ENCODE measurements at regions not wholly inside any gene's neighbourhood (a gene's known extent, or its start where the extent isn't known, plus 50 kb on each side); places are given as distances from the start of the nearest gene placed in this dataset.
"Not testable (repeated sequence)": the region's sequence is repeated elsewhere in the genome, so short reads cannot be mapped to it uniquely, and the experiment has no call there.

DNA sequence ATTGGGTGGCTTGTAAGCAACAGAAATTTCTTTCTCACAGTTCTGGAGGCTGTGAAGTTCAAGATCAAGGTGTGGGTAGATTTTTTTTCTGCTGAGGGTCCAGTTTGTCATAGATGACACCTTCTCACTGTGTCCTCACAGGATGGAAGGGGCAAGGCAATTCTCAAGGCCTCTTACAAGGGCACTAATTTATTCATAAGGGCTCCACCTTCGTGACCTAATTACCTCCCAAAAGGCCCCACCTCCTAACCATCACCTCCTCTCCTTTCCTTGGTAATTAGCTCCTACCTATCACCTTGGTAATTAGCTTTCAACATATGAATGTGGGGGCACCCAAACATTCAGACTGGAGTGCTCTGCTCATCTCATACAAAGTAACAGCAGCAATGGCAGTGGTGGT, 92.3 kb upstream of the CD44 start:
- DNase-seq (no peak), ATAC-seq (ENCODE audit: low read depth in 2 of 2) (no peak)
- Histone ChIP-seq H3K27ac (ENCODE audit: insufficient read depth, low read length, poor library complexity, severe bottlenecking) (peak overlapping the region; percentile 93), H3K36me3 (ENCODE audit: control insufficient read depth, insufficient read depth, low read length) (no peaks in the 10 kb centered on the region), H3K27me3 (ENCODE audit: control insufficient read depth, insufficient read depth, low read length) (no peaks in the 10 kb centered on the region), H3K9me3 (ENCODE audit: control insufficient read depth in 2 of 2, low read length in 2 of 2) (no peaks in the 10 kb centered on the region), H3K4me1 (ENCODE audit: control insufficient read depth, insufficient read depth, low read length, poor library complexity, severe bottlenecking) (peaks cover 76% of the 10 kb centered on the region), H3K4me3 (ENCODE audit: low read depth, low read length) (peak overlapping the region; percentile 62)
- H3K4me3 Mint-ChIP-seq, result peak overlapping the region; percentile 23 to 89 (median 76)
- H3K9me3 Mint-ChIP-seq, result peaks cover 0 to 1% (median 0%) of the 10 kb centered on the region in 7 donors
- H3K4me1 Mint-ChIP-seq, result peaks cover 34 to 92% (median 56%) of the 10 kb centered on the region in 4 donors
- H3K27me3 Mint-ChIP-seq, result no peaks in the 10 kb centered on the region
- peak overlapping the region; percentile 91 to 100 (median 98) for H3K27ac Mint-ChIP-seq
- no peaks in the 10 kb centered on the region for H3K36me3 Mint-ChIP-seq

DNA sequence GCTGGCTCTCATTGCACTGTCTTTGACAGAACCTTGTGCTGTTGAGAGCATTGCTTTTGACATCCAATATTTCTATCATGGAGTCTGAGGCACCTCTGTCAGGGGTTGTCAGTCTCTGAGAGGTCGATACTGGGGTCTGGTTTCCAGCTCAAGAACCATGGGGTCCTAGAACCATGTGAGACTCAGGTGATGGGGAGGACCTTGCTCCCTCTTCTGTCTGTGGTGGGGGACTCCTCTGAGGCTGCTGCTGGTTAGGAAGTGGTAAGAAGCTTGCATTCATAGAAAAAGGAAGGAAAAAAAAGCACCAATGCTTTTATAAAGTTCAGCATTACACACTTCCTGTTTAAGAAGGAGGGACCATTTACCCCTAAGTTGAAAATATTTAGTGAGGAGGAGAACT, 91.8 kb upstream of the CD44 start:
- Mint-ChIP-seq H3K9me3 (peaks cover 0 to 1% (median 0%) of the 10 kb centered on the region in 7 donors), H3K4me3 (peak overlapping the region; percentile 23 to 89 (median 76)), H3K27me3 (no peaks in the 10 kb centered on the region), H3K36me3 (peaks cover 3% of the 10 kb centered on the region), H3K4me1 (peaks cover 34 to 91% (median 54%) of the 10 kb centered on the region in 4 donors), H3K27ac (peak overlapping the region; percentile 91 to 100 (median 98))
- H3K27me3 ChIP-seq (ENCODE audit: control insufficient read depth, insufficient read depth, low read length), result no peaks in the 10 kb centered on the region
- peaks cover 73% of the 10 kb centered on the region for H3K4me1 ChIP-seq (ENCODE audit: control insufficient read depth, insufficient read depth, low read length, poor library complexity, severe bottlenecking)
- H3K27ac ChIP-seq (ENCODE audit: insufficient read depth, low read length, poor library complexity, severe bottlenecking), result peak overlapping the region; percentile 93
- H3K9me3 ChIP-seq (ENCODE audit: control insufficient read depth in 2 of 2, low read length in 2 of 2), result no peaks in the 10 kb centered on the region
- ATAC-seq (ENCODE audit: low read depth in 2 of 2) (peak; percentile 62 to 70), DNase-seq (peak; percentile 44 to 81 (median 80))
- no peaks in the 10 kb centered on the region for H3K36me3 ChIP-seq (ENCODE audit: control insufficient read depth, insufficient read depth, low read length)
- H3K4me3 ChIP-seq (ENCODE audit: low read depth, low read length), result peak overlapping the region; percentile 62

DNA sequence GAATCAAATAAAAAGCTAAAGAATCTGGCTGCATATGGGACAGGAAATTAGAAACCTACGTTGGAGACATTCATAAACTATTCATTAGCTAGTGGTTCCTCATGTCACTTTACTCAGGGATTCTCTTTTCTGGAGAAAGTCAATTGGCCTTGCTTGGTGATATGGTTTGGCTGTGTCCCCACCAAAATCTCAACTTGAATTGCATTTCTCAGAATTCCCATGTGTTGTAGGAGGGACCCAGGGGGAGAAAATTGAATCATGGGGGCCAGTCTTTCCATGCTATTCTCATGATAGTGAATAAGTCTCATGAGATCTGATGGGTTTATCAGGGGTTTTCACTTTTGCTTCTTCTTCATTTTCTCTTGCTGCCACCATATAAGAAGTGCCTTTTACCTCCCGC, 91.2 kb upstream of the CD44 start:
- Histone ChIP-seq H3K9me3 (ENCODE audit: control insufficient read depth in 2 of 2, low read length in 2 of 2) (no peaks in the 10 kb centered on the region), H3K36me3 (ENCODE audit: control insufficient read depth, insufficient read depth, low read length) (no peaks in the 10 kb centered on the region), H3K27me3 (ENCODE audit: control insufficient read depth, insufficient read depth, low read length) (no peaks in the 10 kb centered on the region), H3K4me3 (ENCODE audit: low read depth, low read length) (peak overlapping the region; percentile 62), H3K4me1 (ENCODE audit: control insufficient read depth, insufficient read depth, low read length, poor library complexity, severe bottlenecking) (peaks cover 68% of the 10 kb centered on the region), H3K27ac (ENCODE audit: insufficient read depth, low read length, poor library complexity, severe bottlenecking) (peak overlapping the region; percentile 93)
- Mint-ChIP-seq H3K27me3 (no peaks in the 10 kb centered on the region), H3K4me1 (peaks cover 34 to 88% (median 55%) of the 10 kb centered on the region in 4 donors), H3K36me3 (peaks cover 6% of the 10 kb centered on the region), H3K27ac (peak overlapping the region; percentile 91 to 100 (median 98)), H3K4me3 (peak overlapping the region in 3 of 4 donors; percentile 76 to 89 (median 76)), H3K9me3 (peaks cover 0 to 3% (median 0%) of the 10 kb centered on the region in 7 donors)
- no peak for DNase-seq
- ATAC-seq (ENCODE audit: low read depth in 2 of 2), result no peak

DNA sequence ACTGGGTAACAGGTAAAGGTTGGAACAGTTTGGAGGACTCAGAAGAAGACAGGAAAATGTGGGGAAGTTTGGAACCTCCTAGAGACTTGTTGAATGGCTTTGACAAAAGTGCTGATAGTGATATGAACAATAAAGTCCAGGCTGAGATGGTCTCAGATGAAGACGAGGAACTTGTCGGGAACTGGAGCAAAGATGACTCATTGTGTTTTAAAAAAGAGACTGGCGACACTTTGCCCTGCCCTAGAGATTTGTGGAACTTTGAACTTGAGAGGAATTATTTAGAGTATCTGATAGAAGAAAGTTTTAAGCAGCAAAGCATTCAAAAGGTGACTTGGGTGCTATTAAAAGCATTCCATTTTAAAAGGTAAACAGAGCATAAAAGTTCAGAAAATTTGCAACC, 90.6 kb upstream of the CD44 start:
- H3K36me3 Mint-ChIP-seq; H3K9me3 ChIP-seq (ENCODE audit: control insufficient read depth in 2 of 2, low read length in 2 of 2); H3K9me3 Mint-ChIP-seq; H3K27ac ChIP-seq (ENCODE audit: insufficient read depth, low read length, poor library complexity, severe bottlenecking); H3K4me3 ChIP-seq (ENCODE audit: low read depth, low read length); DNase-seq; H3K27me3 Mint-ChIP-seq; H3K36me3 ChIP-seq (ENCODE audit: control insufficient read depth, insufficient read depth, low read length); ATAC-seq (ENCODE audit: low read depth in 2 of 2); H3K27me3 ChIP-seq (ENCODE audit: control insufficient read depth, insufficient read depth, low read length): not testable (repeated sequence)
- H3K27ac Mint-ChIP-seq, result peak overlapping the region; percentile 91 to 100 (median 98)
- H3K4me1 Mint-ChIP-seq, result peaks cover 34 to 82% (median 54%) of the 10 kb centered on the region in 4 donors
- peaks cover 63% of the 10 kb centered on the region for H3K4me1 ChIP-seq (ENCODE audit: control insufficient read depth, insufficient read depth, low read length, poor library complexity, severe bottlenecking)
- peak overlapping the region in 1 of 4 donors; percentile 89 for H3K4me3 Mint-ChIP-seq

DNA sequence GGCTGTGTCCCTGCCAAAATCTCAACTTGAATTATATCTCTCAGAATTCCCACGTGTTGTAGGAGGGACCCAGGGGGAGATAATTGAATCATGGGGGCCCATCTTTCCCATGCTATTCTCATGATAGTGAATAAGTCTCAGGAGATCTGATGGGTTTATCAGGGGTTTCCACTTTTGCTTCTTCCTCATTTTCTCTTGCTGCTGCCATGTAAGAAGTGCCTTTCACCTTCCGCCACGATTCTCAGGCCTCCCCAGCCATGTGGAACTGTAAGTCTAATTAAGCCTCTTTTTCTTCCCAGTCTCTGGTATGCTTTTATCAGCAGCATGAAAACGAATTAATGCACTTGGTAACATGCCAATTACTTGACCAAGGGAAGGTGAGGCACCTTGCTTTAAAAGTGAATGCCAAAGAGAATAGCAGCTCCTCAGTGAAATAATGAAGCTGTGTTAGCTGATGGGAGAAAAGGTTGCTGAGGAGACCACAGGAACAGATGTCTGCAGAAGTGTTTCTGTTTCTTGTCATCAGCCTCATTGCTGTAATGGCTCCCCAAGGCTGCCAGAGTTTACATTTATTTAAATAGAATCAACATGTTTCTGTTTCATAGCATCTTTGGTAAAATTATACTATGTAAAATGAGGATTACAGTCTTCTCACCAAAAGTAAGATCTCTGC, 89.0 kb upstream of the CD44 start:
- DNase-seq (no peak), ATAC-seq (ENCODE audit: low read depth in 2 of 2) (no peak)
- Mint-ChIP-seq H3K4me3 (peak overlapping the region; percentile 31 to 78 (median 47)), H3K9me3 (peaks cover 0 to 3% (median 0%) of the 10 kb centered on the region in 7 donors), H3K27me3 (no peaks in the 10 kb centered on the region), H3K36me3 (peaks cover 6% of the 10 kb centered on the region), H3K4me1 (peaks cover 33 to 71% (median 50%) of the 10 kb centered on the region in 4 donors), H3K27ac (peak overlapping the region; percentile 60 to 98 (median 78))
- H3K27me3 ChIP-seq (ENCODE audit: control insufficient read depth, insufficient read depth, low read length), result no peaks in the 10 kb centered on the region
- H3K27ac ChIP-seq (ENCODE audit: insufficient read depth, low read length, poor library complexity, severe bottlenecking), result no peak overlapping the region
- H3K4me3 ChIP-seq (ENCODE audit: low read depth, low read length), result no peak overlapping the region
- H3K9me3 ChIP-seq (ENCODE audit: control insufficient read depth in 2 of 2, low read length in 2 of 2), result no peaks in the 10 kb centered on the region
- H3K36me3 ChIP-seq (ENCODE audit: control insufficient read depth, insufficient read depth, low read length), result no peaks in the 10 kb centered on the region
- H3K4me1 ChIP-seq (ENCODE audit: control insufficient read depth, insufficient read depth, low read length, poor library complexity, severe bottlenecking), result peaks cover 47% of the 10 kb centered on the region

DNA sequence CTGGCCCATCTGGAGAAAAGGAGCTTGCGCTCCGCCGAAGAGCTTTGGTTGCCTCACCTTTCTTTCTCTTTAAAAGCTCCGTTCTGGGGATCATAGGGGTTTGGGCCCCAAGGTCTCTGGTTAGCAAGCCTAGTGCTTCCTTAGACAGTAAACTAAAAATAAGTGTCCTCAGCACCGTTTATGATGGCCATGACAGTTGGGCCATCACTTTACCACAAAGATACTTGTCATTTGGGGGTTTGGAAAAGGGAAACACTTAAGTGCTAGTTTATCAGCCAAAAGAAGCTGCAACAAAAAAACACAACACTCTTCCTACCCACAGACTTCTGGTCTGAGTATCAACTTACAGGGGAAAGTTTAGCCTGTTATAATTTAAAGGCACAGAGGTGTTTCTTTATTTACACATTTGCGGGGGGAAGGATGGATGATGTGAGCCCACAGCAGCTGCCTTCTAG, 88.4 kb upstream of the CD44 start:
- DNase-seq (no peak), ATAC-seq (ENCODE audit: low read depth in 2 of 2) (no peak)
- Histone ChIP-seq H3K4me1 (ENCODE audit: control insufficient read depth, insufficient read depth, low read length, poor library complexity, severe bottlenecking) (peaks cover 41% of the 10 kb centered on the region), H3K36me3 (ENCODE audit: control insufficient read depth, insufficient read depth, low read length) (no peaks in the 10 kb centered on the region), H3K9me3 (ENCODE audit: control insufficient read depth in 2 of 2, low read length in 2 of 2) (no peaks in the 10 kb centered on the region), H3K4me3 (ENCODE audit: low read depth, low read length) (no peak overlapping the region), H3K27ac (ENCODE audit: insufficient read depth, low read length, poor library complexity, severe bottlenecking) (no peak overlapping the region), H3K27me3 (ENCODE audit: control insufficient read depth, insufficient read depth, low read length) (no peaks in the 10 kb centered on the region)
- Mint-ChIP-seq H3K36me3 (peaks cover 8% of the 10 kb centered on the region), H3K4me1 (peaks cover 27 to 67% (median 46%) of the 10 kb centered on the region in 4 donors), H3K27me3 (no peaks in the 10 kb centered on the region), H3K27ac (peak overlapping the region; percentile 40 to 98 (median 78)), H3K4me3 (peak overlapping the region in 3 of 4 donors; percentile 31 to 49 (median 48)), H3K9me3 (peaks cover 0 to 3% (median 0%) of the 10 kb centered on the region in 7 donors)

DNA sequence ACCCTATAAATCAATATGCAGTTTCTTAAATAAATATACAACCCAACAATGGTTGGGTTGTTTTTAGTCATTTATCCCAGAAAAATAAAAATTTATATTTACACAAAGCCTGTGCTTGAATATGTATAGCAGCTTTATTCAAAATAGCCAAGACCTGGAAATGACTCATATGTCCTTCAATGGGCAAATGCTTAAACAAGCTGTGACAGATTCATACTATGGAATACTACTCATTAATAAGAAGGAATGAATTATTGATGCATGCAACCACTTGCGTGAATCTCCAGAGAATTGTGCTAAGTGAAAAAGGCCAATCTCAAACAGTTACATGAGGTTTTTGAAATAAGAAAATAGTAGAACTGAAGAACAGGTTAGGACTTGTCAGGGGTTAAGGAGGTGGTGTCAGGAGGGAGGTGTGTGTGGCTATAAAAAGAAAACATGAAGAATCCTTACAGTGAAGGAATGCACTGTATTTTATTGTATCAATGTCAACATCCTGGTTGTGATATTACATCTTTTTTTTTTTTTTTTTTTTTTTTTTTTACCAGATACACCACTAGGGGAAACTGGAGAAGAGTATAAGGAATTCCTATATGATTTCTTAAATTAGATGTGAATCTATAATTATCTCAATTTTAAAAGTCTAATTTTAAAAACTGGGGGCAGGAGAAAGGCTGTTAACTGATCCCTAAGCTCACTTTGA, 82.4 kb upstream of the CD44 start:
- Mint-ChIP-seq H3K36me3 (peaks cover 19% of the 10 kb centered on the region), H3K27me3 (no peaks in the 10 kb centered on the region), H3K4me3 (peak overlapping the region in 1 of 4 donors; percentile 10), H3K4me1 (peaks cover 26 to 56% (median 43%) of the 10 kb centered on the region in 4 donors), H3K9me3 (peaks cover 0 to 2% (median 0%) of the 10 kb centered on the region in 7 donors), H3K27ac (peak overlapping the region in 1 of 3 donors; percentile 47)
- H3K9me3 ChIP-seq (ENCODE audit: control insufficient read depth in 2 of 2, low read length in 2 of 2), result no peaks in the 10 kb centered on the region
- no peaks in the 10 kb centered on the region for H3K36me3 ChIP-seq (ENCODE audit: control insufficient read depth, insufficient read depth, low read length)
- H3K4me1 ChIP-seq (ENCODE audit: control insufficient read depth, insufficient read depth, low read length, poor library complexity, severe bottlenecking), result peaks cover 18% of the 10 kb centered on the region
- H3K27ac ChIP-seq (ENCODE audit: insufficient read depth, low read length, poor library complexity, severe bottlenecking), result no peak overlapping the region
- DNase-seq, result no peak
- H3K4me3 ChIP-seq (ENCODE audit: low read depth, low read length), result no peak overlapping the region
- H3K27me3 ChIP-seq (ENCODE audit: control insufficient read depth, insufficient read depth, low read length), result no peaks in the 10 kb centered on the region
- no peak for ATAC-seq (ENCODE audit: low read depth in 2 of 2)

Measured in CD4-positive, CD25-positive, alpha-beta regulatory T cell (primary cell).